NCI-H1048 (cell line): ENCODE measurements at regions not wholly inside any gene's neighbourhood (a gene's known extent, or its start where the extent isn't known, plus 50 kb on each side); places are given as distances from the start of the nearest gene placed in this dataset.

Experiments used
- DNase-seq: peaks from one replicate; lab custom pipeline; 2025; lab: John Stamatoyannopoulos, UW

GRCh38 chr5:124839371-124839998, 93.0 kb upstream of the ZNF608 start:
- no peak for DNase-seq

GRCh38 chr5:124841829-124842712, 95.6 kb upstream of the ZNF608 start:
- DNase-seq, result no peak

GRCh38 chr5:124842725-124843595, 96.5 kb upstream of the ZNF608 start:
- DNase-seq, result no peak

DNA sequence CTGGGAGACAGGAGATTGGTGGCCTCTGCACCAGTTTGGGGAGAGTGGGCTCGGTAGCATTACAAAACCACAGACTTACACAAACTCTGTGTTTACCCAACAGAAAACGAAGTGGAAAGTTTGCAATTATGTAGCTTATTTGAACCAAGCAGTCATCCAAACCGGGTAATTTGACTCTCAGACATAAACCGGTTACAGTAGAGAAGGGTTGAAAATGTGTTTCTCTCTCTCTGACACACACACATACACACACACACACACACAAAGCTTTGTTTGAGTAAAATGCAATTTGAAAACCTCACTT, 97.1 kb upstream of the ZNF608 start:
- DNase-seq, result no peak

- DNase-seq, result no peak
These were observed 98.0 kb upstream of the ZNF608 start for GRCh38 chr5:124844371-124844920.

DNA sequence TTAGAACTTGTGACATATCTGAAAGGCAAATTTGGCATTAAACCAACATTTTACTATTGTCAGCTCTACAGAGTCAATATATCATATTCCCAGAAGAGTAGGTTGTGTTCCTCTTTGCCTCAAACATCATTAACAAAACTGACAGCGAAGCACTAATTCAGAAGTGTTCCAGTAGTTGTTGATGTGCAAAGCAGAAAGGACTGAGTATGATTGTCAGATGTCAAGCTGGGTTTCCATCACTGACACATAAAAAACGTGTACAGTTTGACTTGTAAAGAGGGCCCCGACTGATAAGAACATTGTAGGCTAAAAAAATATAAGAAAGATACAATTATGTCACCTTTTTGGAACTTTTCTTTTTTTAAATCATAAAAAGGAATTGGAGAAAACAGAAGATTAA, 101.5 kb upstream of the ZNF608 start:
- no peak for DNase-seq

- no peak for DNase-seq
These were observed 103.3 kb upstream of the ZNF608 start for GRCh38 chr5:124849774-124850173.

GRCh38 chr5:124856726-124857125, 110.3 kb upstream of the ZNF608 start:
- DNase-seq, result no peak

DNA sequence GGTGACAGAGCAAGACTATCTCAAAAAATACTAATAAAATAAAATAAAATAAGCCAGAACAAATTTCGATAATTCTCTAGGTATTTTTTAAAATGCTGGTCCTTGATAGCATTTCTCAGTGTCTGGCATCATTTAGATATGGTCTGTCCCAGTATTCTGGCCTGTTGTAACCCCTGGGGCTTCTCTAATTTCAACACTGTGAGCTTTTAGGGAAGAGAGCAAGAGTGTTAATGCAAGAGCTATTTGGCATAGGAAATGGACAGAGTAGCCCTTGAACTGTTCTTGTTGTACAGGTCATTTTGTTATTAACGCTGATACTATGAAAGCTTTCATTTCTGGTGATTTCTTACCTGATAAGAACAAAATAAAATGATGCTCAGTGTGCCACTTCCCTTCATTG, 112.2 kb upstream of the ZNF608 start:
- DNase-seq, result no peak

DNA sequence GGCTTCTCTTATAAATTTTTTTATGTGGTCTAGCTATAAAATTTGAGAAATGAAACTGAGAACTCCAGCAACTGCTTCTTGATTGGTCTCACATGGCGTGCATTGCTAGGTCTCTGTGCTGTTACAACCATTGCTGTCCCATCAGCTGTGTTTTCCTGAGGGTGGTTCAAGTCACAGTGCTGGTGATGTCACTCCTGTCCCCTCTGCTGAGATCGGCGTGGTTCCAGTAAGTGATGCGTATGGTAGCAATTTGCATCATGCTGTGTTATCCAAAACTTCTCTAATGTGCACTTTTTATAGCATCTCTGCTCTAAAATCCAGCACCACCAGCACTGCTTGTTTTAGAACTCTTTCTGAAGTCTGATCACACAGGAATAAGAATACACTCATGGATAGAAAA, 112.6 kb upstream of the ZNF608 start:
- no peak for DNase-seq

DNA sequence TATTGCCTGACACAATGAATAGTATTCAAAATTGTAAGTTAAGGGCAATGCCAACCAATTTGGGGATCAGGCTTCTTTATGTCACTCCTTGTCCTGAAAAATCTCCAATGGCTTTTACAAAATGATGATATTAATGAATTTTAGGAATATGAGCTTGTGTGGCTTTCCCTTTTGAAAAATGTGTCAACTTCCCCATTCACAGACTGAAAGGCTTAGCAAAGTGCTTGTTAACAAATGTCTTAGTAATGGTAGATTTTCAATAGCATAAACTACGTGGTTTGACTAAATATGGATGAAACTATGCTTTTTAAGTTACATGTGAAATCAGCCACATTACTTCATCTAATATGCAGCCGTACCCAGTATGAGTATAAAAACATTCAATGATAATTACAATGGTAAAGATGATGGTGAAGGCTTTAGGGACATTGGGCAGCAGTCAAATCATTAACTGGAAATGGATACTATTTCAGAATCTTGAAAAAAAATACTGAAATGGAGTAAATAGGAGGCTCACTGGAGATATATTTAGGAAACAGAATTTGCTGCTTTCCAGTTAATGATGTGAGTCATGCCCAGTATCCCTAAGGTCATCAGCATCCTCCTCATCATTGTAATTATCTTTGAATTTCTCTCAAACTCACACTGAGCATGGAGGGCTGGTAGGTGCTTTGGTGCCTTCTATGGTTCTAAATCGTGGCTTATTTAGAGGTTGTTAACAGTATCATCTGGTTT, 113.3 kb upstream of the ZNF608 start:
- no peak for DNase-seq

GRCh38 chr5:124860291-124860655, 113.8 kb upstream of the ZNF608 start:
- no peak for DNase-seq

DNA sequence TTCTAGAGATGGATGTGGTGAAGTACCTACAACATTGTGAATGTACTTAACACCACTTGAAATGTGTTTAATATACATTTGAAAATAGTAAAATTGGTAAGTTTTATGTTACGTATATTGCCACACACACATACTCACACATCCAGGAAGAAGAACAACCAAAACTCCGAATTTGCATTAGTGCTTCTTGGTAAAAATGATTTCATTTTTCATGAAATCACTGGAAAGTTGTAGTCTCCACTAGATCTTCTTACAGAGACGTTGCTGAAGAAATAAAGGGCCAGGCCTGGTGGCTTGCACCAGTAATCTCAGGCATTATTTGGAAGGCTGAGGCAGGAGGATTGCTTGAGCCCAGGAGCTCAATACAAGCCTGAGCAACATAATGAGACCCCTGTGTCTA, 118.6 kb upstream of the ZNF608 start:
- DNase-seq, result no peak

DNA sequence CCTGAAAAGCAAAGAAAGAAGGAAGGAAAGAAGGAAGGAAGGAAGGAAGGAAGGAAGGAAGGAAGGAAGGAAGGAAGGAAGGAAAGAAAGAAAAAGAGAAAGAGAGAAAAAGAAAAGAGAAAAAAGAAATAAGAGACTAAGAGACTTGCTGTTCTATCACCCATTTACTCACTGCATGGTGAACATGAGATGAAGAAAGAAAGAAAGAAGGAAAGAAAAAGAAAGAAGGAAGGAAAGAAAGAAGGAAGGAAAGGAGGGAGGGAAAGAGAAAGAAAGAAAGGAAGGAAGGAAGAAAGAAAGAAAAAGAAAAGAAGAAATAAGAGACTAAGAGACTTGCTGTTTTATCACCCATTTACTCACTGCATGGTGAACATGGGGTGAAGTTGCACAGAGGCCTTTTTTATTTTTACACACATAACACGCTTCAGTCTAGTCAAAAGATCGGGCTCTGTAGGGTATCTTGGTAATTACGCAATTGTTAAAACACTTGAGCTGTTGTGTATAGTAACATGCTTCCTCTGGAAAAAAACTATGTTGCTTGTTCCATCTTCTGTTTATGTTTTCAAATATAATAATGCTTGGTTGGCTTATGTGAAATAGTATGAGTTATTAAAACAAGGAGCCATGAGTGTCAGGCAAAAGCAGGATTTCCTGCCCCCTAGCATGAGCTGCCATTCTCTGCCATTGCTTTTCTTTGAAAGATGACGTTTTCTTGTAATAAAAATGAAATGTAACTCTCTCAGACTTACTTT, 119.3 kb upstream of the ZNF608 start:
- DNase-seq, result no peak

GRCh38 chr5:124866355-124867136, 120.1 kb upstream of the ZNF608 start:
- DNase-seq, result no peak

DNA sequence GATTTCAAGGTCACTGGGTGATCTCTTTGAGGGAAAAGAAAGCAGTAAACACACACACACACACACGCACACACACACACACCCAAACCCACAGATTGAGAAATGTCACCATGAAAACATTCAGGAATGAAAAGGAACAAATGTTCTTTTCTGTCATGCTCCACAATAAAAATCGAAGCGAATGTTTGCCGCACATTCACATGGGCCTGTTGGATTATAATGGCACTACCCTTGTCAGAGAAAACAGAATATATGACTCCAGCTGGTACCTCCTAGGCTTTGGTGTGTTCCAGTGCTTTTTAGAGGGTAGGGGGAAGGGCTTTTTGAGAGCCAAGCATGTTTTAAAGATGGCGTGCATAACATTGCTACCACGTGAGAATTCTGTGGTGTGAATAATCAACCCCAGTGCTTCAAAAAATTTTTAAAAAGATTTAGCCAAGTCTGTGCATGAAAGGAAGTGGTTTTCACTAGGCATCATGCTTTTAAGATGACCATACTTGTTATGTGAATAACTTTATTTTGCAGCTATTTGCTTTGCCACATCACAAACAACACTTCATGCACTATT, 120.8 kb upstream of the ZNF608 start:
- no peak for DNase-seq

DNA sequence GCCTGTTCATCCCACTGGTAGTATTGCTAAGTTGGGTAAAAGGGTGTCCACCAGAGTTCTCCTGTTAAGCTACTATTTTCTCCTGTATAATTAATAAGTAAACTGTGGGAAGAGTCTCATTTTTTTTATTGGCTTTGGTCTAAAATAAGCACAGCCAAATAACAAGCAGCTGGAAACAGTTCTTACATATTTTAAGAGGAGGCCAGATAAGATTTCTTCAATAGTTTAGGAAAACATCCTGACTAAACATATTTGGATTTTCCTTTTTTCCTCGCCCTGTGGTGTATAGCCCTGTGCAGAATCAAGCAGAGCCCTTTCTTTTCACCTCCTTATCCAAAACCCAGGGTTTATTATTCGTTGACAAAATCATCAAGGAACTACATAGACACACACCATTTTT, 122.2 kb upstream of the ZNF608 start:
- DNase-seq, result no peak

- DNase-seq, result no peak
These were observed 123.1 kb upstream of the ZNF608 start for GRCh38 chr5:124869426-124870033.

DNA sequence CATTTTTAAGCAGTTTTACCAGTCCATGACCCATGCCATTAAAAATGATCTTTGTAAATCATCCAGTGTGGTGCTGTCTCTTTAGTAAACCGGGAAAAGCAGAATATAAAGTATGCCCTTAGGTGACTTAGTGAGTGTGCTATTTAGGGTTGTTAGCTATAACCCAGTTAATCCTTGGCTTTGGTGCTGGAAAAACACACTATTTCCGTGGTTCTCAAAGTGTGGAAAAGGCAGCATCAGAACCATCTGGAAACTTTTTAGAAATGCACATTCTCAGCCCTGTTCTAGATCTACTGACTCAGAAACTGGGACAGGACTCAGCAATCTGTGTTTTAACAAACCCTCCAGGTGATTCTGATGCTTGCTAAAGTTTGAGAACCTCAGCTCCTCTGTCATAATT, 123.6 kb upstream of the ZNF608 start:
- DNase-seq, result no peak

- DNase-seq, result no peak
These were observed 124.9 kb upstream of the ZNF608 start for GRCh38 chr5:124871303-124871702.
